ENCODE measurements at regions not wholly inside any gene's neighbourhood (a gene's known extent, or its start where the extent isn't known, plus 50 kb on each side); places are given as distances from the start of the nearest gene placed in this dataset.

DNA sequence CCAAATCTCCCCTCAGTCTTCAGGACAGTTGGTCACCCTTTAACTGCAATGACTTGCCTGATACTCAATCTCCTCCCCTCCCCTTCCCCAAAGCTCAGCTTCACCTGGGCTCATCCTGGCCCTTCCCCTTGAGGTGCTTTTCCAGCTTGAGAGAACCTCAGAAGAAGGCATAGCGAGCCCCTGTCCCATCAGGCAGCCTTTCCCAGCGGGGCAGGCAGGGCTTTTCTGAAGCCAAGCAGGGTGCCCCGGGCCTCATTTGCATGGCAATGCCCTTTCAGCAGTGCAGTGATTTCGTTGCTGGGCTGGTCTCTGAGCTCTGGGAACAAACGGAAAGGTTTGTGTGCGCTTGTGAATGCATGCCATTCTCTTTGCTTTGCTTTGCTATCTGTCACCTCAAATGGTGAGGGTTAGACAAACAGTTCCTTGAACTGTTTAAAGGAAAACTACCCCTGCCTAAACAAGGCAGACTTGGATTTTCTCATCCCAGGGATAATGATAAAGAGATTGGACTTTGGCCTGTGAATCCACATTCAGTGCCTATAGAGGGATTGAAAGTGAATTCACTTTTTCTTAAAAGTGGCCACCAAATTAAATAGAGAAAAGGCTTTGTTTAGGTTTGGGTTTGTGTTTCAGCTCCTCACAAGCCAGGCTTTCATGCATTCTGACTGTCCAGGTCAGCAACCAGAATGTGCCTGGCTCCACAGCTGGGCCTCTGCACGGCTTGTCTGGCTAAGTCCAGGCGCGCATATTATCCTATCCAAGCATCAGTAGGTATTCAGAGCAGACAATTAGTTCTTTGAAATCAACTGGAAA is 165.3 kb downstream of the ZNF608 start (continued):
- TF ChIP-seq ZNF230 (CRISPR knock-in tag; IDR thresholded peaks at IDR 0.05) (no peak), THYN1 (CRISPR knock-in tag; IDR thresholded peaks at IDR 0.05; ENCODE audit: borderline replicate concordance, low read depth) (no peak), SNAPC5 (CRISPR knock-in tag; IDR thresholded peaks at IDR 0.05; ENCODE audit: borderline replicate concordance) (no peak), DPF2 (CRISPR knock-in tag; IDR thresholded peaks at IDR 0.05; ENCODE audit: borderline replicate concordance, low read depth) (peak; percentile 62; the same call in 1 of the 2 replicates), ARID5B (CRISPR knock-in tag; IDR thresholded peaks at IDR 0.05) (peak; percentile 89), SALL2 (CRISPR knock-in tag; IDR thresholded peaks at IDR 0.05) (no peak), ZNF629 (CRISPR knock-in tag; conservative IDR thresholded peaks at IDR 0.05) (peak; percentile 14), RBFOX2 (IDR thresholded peaks at IDR 0.05; ENCODE audit: low read depth, low read length) (no peak), PCBP1 (IDR thresholded peaks at IDR 0.05; ENCODE audit: borderline replicate concordance, low read depth, low read length) (no peak), MXI1 (IDR thresholded peaks at IDR 0.05; ENCODE audit: borderline replicate concordance, low read depth, low read length) (no peak; the same call in 2 of the 3 replicates), MYC (CRISPR knock-in tag; IDR thresholded peaks at IDR 0.05; ENCODE audit: borderline replicate concordance) (no peak; the same call in 1 of the 2 replicates), ELF4 (CRISPR knock-in tag; IDR thresholded peaks at IDR 0.05; ENCODE audit: borderline replicate concordance) (no peak), GABPA (IDR thresholded peaks at IDR 0.05; ENCODE audit: low read depth, low read length) (no peak), GABPA (CRISPR knock-in tag; IDR thresholded peaks at IDR 0.05; ENCODE audit: low read depth) (no peak), FOXC1 (CRISPR knock-in tag; IDR thresholded peaks at IDR 0.05; ENCODE audit: borderline replicate concordance) (no peak), BRD4 (CRISPR knock-in tag; IDR thresholded peaks at IDR 0.05) (no peak; the same call in 1 of the 2 replicates), MAZ (IDR thresholded peaks at IDR 0.05; ENCODE audit: borderline replicate concordance, low read depth, low read length) (no peak), MAZ (CRISPR knock-in tag; IDR thresholded peaks at IDR 0.05; ENCODE audit: low read depth) (no peak), PHB2 (IDR thresholded peaks at IDR 0.05; ENCODE audit: partially characterized antibody) (no peak)
- TF ChIP-seq, protein P1, sequence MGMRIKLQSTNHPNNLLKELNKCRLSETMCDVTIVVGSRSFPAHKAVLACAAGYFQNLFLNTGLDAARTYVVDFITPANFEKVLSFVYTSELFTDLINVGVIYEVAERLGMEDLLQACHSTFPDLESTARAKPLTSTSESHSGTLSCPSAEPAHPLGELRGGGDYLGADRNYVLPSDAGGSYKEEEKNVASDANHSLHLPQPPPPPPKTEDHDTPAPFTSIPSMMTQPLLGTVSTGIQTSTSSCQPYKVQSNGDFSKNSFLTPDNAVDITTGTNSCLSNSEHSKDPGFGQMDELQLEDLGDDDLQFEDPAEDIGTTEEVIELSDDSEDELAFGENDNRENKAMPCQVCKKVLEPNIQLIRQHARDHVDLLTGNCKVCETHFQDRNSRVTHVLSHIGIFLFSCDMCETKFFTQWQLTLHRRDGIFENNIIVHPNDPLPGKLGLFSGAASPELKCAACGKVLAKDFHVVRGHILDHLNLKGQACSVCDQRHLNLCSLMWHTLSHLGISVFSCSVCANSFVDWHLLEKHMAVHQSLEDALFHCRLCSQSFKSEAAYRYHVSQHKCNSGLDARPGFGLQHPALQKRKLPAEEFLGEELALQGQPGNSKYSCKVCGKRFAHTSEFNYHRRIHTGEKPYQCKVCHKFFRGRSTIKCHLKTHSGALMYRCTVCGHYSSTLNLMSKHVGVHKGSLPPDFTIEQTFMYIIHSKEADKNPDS (CRISPR knock-in tag; IDR thresholded peaks at IDR 0.05) = no peak
- TF ChIP-seq, protein P2, sequence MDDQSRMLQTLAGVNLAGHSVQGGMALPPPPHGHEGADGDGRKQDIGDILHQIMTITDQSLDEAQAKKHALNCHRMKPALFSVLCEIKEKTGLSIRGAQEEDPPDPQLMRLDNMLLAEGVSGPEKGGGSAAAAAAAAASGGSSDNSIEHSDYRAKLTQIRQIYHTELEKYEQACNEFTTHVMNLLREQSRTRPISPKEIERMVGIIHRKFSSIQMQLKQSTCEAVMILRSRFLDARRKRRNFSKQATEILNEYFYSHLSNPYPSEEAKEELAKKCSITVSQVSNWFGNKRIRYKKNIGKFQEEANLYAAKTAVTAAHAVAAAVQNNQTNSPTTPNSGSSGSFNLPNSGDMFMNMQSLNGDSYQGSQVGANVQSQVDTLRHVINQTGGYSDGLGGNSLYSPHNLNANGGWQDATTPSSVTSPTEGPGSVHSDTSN (CRISPR knock-in tag; IDR thresholded peaks at IDR 0.05; ENCODE audit: borderline replicate concordance) = no peak
